ENCODE measurements at regions not wholly inside any gene's neighbourhood (a gene's known extent, or its start where the extent isn't known, plus 50 kb on each side); places are given as distances from the start of the nearest gene placed in this dataset.
A peak's percentile ranks its signal among the peaks of the same experiment; 100 is the strongest.

DNA sequence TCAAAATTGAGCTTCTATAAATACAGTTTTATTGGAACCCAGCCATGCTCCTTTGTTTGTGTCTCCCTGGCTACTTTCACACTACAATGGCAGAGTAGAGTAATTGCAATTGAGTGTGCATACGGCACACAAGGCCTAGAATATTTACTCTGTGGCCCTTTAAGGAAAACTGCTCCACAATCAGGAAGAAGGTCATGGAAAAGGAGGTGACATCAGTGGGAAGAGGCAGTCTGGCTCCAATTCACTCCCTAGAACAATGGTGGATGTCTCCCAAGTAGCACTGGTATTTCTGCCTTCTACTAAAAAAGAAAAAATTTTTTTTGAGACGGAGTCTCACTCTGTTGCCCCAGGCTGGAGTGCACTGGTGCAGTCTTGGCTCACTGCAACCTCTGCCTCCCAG, 51.3 kb downstream of the KRTAP19-8 start:
- no peak for DNase-seq
- ATAC-seq = no peak
- no peaks in the 10 kb centered on the region for H3K4me1 ChIP-seq
- intact Hi-C loops (cut with DNase I) = no loop called here
- TF ChIP-seq, protein P1, sequence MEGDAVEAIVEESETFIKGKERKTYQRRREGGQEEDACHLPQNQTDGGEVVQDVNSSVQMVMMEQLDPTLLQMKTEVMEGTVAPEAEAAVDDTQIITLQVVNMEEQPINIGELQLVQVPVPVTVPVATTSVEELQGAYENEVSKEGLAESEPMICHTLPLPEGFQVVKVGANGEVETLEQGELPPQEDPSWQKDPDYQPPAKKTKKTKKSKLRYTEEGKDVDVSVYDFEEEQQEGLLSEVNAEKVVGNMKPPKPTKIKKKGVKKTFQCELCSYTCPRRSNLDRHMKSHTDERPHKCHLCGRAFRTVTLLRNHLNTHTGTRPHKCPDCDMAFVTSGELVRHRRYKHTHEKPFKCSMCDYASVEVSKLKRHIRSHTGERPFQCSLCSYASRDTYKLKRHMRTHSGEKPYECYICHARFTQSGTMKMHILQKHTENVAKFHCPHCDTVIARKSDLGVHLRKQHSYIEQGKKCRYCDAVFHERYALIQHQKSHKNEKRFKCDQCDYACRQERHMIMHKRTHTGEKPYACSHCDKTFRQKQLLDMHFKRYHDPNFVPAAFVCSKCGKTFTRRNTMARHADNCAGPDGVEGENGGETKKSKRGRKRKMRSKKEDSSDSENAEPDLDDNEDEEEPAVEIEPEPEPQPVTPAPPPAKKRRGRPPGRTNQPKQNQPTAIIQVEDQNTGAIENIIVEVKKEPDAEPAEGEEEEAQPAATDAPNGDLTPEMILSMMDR (IDR thresholded peaks at IDR 0.05) = no peak
- FAIRE-seq = no peak
- no peaks in the 10 kb centered on the region for H3K9me3 ChIP-seq
- WGBS, 2 donors = 65 to 66% methylated on average over 2 of the region's 2 CpGs
- no peak overlapping the region for H3K27ac ChIP-seq
- H3K4me3 ChIP-seq = no peak overlapping the region
- H3K27me3 ChIP-seq = no peaks in the 10 kb centered on the region
- no peaks in the 10 kb centered on the region for H3K36me3 ChIP-seq

DNA sequence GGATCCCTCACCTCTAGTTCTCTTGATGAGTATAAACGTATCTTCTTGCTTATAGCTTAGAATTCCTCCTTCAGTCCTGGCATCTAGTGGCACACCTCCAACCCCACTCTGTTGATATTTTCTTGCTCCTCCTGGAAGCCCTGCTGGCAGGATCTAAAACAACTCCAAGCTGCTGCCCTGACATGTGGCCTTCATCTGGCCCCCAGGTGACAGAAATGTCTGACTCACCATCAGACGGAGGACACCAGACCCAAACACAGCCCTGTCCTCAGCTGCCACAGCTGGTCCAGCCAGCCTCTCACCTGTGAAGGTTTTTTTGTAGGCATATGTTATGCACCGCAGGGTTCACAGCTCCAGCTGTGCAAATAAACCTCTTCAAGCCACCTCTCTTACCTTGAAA, 53.4 kb downstream of the KRTAP19-8 start:
- DNase-seq = no peak
- intact Hi-C loops (cut with DNase I) = no loop called here
- Histone ChIP-seq H3K27ac (no peak overlapping the region), H3K27me3 (no peaks in the 10 kb centered on the region), H3K4me1 (no peaks in the 10 kb centered on the region), H3K9me3 (no peaks in the 10 kb centered on the region), H3K4me3 (no peak overlapping the region), H3K36me3 (no peaks in the 10 kb centered on the region)
- ATAC-seq = peak in 1 of 4 donors; percentile 37
- TF ChIP-seq, protein P1 (IDR thresholded peaks at IDR 0.05) = no peak
- FAIRE-seq = no peak
- WGBS, 2 donors = 22 to 33% methylated on average over 3 of the region's 3 CpGs

DNA sequence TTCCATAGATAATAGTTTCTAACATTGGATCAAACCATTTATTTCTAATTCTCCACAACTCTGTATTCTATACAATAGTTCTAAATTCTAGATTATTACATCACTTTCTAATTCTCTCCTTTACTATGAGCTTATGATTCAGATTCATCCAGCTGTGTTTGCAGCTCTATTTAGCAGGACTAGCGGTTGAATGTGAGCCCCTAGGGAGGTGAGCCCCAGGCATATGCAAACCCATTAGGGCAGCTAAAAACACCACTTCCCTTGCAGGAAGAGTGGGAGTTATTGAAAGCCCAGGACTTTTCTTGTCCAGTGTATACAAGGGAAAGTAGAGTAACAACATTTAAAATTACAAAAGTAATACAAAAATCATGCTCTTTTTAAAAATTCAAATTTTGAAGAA, 56.9 kb downstream of the KRTAP19-8 start:
- WGBS, 2 donors = 58 to 77% methylated on average over 1 of the region's 1 CpG
- DNase-seq (no peak), ATAC-seq (no peak), FAIRE-seq (no peak)
- Histone ChIP-seq H3K36me3 (no peaks in the 10 kb centered on the region), H3K4me3 (no peak overlapping the region), H3K9me3 (no peaks in the 10 kb centered on the region), H3K27me3 (no peaks in the 10 kb centered on the region), H3K27ac (no peak overlapping the region), H3K4me1 (no peaks in the 10 kb centered on the region)
- TF ChIP-seq, protein P1 (IDR thresholded peaks at IDR 0.05) = no peak
- intact Hi-C loops (cut with DNase I) = no loop called here

DNA sequence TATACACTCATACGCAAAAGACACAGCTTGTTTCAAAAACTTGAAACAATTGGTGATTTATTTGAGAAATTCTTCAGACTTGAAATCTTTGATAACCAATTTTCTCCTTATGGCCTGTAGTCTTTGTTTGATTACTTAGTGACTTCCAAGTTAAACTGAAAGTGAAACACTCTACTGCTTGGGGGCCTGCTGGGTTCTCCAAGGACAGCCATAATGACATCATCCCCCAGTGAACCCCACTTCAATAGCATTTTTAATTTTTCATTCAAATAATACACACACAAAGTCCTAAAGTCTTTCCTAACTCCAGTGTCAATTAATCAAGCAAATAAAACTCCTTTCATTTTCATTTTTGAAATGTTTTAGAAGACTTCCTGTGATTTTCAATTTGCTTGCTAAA, 59.2 kb downstream of the KRTAP19-8 start:
- no peak for FAIRE-seq
- H3K9me3 ChIP-seq = no peaks in the 10 kb centered on the region
- no peaks in the 10 kb centered on the region for H3K27me3 ChIP-seq
- intact Hi-C loops (cut with DNase I) = no loop called here
- no peak for ATAC-seq
- H3K4me1 ChIP-seq = no peaks in the 10 kb centered on the region
- TF ChIP-seq, protein P1 (IDR thresholded peaks at IDR 0.05) = no peak
- no peaks in the 10 kb centered on the region for H3K36me3 ChIP-seq
- no peak overlapping the region for H3K27ac ChIP-seq
- no peak for DNase-seq
- no peak overlapping the region for H3K4me3 ChIP-seq
- WGBS, 2 donors = 82 to 91% methylated on average over 1 of the region's 1 CpG

DNA sequence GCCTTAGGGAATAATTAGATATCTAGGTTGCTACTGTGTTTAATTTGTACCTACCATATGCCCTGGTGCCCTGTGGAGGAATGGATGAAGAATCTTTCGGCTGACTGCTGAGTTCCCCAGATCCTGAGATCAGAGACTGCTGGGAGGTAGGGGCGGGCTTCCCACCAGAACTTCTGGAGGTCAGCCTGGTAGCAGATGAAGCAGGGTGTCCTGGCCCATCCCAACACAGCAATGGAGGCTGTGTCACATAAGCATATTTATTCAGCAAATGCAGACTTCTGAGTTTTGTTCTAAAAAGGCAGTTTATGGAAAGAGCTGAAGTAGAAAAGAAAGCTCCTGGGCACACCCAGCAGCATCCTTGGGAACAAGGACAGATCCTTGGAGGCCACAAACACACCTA, 74.0 kb downstream of the KRTAP19-8 start:
- DNase-seq (no peak), ATAC-seq (no peak), FAIRE-seq (no peak)
- TF ChIP-seq, protein P1 (IDR thresholded peaks at IDR 0.05) = no peak
- Histone ChIP-seq H3K9me3 (no peaks in the 10 kb centered on the region), H3K36me3 (no peaks in the 10 kb centered on the region), H3K27me3 (no peaks in the 10 kb centered on the region), H3K4me1 (no peaks in the 10 kb centered on the region), H3K27ac (no peak overlapping the region), H3K4me3 (no peak overlapping the region)
- 67 to 68% methylated on average over 2 of the region's 2 CpGs for WGBS, 2 donors
- intact Hi-C loops (cut with DNase I) = no loop called here

Measured in pancreas (tissue), 10 donors.